HL-60 (cell line): ENCODE measurements at regions not wholly inside any gene's neighbourhood (a gene's known extent, or its start where the extent isn't known, plus 50 kb on each side); places are given as distances from the start of the nearest gene placed in this dataset.

Source experiments
- GABPA ChIP-seq: IDR thresholded peaks from 2 replicates; pipeline ENCODE4 v1.6.1; 2012; ENCODE audit warnings: low read depth
- POLR2AphosphoS5 ChIP-seq: IDR thresholded peaks from 2 replicates; pipeline ENCODE4 v1.6.1; 2012; ENCODE audit warnings: low read depth
- SPI1 ChIP-seq: IDR thresholded peaks from 2 replicates; pipeline ENCODE4 v1.6.1; 2012; ENCODE audit warnings: low read depth, mild to moderate bottlenecking, borderline replicate concordance
- TF ChIP-seq, protein P1 (sequence below): IDR thresholded peaks from one replicate; pipeline ENCODE4 v1.5.1; 2011; ENCODE audit warnings: low read length, control low read depth, inconsistent platforms; ENCODE audit not compliant: insufficient read depth
- TF ChIP-seq, protein P2 (sequence below): IDR thresholded peaks from 2 replicates; pipeline ENCODE4 v1.6.1; 2012; ENCODE audit warnings: low read depth; ENCODE audit not compliant: insufficient replicate concordance

DNA sequence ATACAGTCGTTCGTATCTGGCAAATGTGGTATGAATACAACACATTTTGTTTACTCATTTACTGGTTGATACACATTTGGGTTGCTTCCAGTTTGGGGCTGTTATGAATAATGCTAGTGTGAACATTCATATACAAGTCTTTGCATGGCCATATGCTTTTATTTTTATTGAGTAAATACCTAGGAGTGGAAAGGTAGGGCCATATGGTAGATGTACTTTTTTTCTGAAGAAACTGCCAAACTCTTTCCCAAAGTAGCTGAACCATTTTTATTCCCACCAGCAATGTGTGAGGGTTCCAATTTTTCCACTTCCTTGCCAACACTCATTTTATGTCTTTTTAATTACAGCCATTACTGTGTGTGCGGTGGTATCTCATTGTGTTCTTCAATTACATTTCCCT, 496.2 kb upstream of the NRXN1 start:
- TF ChIP-seq, protein P1, sequence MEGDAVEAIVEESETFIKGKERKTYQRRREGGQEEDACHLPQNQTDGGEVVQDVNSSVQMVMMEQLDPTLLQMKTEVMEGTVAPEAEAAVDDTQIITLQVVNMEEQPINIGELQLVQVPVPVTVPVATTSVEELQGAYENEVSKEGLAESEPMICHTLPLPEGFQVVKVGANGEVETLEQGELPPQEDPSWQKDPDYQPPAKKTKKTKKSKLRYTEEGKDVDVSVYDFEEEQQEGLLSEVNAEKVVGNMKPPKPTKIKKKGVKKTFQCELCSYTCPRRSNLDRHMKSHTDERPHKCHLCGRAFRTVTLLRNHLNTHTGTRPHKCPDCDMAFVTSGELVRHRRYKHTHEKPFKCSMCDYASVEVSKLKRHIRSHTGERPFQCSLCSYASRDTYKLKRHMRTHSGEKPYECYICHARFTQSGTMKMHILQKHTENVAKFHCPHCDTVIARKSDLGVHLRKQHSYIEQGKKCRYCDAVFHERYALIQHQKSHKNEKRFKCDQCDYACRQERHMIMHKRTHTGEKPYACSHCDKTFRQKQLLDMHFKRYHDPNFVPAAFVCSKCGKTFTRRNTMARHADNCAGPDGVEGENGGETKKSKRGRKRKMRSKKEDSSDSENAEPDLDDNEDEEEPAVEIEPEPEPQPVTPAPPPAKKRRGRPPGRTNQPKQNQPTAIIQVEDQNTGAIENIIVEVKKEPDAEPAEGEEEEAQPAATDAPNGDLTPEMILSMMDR = no peak
- TF ChIP-seq, protein P2, sequence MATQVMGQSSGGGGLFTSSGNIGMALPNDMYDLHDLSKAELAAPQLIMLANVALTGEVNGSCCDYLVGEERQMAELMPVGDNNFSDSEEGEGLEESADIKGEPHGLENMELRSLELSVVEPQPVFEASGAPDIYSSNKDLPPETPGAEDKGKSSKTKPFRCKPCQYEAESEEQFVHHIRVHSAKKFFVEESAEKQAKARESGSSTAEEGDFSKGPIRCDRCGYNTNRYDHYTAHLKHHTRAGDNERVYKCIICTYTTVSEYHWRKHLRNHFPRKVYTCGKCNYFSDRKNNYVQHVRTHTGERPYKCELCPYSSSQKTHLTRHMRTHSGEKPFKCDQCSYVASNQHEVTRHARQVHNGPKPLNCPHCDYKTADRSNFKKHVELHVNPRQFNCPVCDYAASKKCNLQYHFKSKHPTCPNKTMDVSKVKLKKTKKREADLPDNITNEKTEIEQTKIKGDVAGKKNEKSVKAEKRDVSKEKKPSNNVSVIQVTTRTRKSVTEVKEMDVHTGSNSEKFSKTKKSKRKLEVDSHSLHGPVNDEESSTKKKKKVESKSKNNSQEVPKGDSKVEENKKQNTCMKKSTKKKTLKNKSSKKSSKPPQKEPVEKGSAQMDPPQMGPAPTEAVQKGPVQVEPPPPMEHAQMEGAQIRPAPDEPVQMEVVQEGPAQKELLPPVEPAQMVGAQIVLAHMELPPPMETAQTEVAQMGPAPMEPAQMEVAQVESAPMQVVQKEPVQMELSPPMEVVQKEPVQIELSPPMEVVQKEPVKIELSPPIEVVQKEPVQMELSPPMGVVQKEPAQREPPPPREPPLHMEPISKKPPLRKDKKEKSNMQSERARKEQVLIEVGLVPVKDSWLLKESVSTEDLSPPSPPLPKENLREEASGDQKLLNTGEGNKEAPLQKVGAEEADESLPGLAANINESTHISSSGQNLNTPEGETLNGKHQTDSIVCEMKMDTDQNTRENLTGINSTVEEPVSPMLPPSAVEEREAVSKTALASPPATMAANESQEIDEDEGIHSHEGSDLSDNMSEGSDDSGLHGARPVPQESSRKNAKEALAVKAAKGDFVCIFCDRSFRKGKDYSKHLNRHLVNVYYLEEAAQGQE = no peak
- TF ChIP-seq POLR2AphosphoS5 (no peak), GABPA (no peak), SPI1 (no peak)
